GM19467 (cell line): ENCODE measurements at regions not wholly inside any gene's neighbourhood (a gene's known extent, or its start where the extent isn't known, plus 50 kb on each side); places are given as distances from the start of the nearest gene placed in this dataset.

Experiments
- ATAC-seq: cut with Tn5 transposase; IDR thresholded peaks from one replicate; pipeline ENCODE4 v1.9.1; 2021; ENCODE audit warnings: mild to moderate bottlenecking, moderate library complexity; ENCODE audit not compliant: unreplicated experiment

- no peak for ATAC-seq
Measured at GRCh38 chr4:156596706-156597329, 374.8 kb downstream of the PDGFC start.

DNA sequence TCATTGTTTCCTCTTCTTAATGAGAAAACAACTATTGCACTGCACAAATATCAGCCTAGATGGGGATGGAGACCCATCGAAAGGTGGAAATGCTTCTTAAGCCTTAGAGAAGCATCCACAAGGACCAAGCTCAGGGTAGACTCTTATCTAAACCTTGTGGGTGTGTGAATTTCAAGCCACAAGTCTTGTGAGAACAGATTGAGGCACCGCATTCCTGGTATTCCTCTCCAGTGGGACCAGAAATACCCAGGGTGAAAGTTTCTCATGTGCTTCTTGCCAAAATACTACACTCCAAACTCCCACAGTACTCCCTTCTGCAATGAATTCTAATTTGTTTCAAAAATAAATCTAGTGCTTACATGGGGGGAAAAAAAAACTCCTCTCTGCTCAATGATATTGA is 375.6 kb downstream of the PDGFC start:
- no peak for ATAC-seq

GRCh38 chr4:156595041-156595440 is 376.6 kb downstream of the PDGFC start:
- no peak for ATAC-seq

GRCh38 chr4:156594624-156595023 is 377.0 kb downstream of the PDGFC start:
- no peak for ATAC-seq

- no peak for ATAC-seq
Measured at GRCh38 chr4:156593464-156593863, 378.1 kb downstream of the PDGFC start.

- ATAC-seq = no peak
Measured at GRCh38 chr4:156591679-156592078, 379.9 kb downstream of the PDGFC start.

- ATAC-seq = no peak
Measured at GRCh38 chr4:156584100-156584499, 387.5 kb downstream of the PDGFC start.

DNA sequence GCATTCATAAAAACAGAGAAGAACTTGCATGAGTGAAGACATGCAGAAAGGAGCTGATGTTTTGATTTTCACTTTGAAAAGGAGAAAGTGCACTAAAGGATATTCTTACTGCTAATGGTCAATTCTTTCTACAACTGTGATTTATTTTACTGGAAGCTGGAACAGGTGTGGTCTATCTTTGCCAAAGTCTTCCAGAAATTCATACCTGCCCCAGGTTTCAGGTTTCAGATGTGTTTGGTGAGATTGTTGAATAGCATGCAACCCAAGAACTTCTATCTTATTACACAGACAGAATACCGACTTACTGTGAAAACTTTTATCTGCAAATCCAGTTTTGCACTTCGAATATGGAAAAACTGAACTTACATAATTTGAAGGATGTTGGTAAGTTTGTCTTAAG is 388.3 kb downstream of the PDGFC start:
- ATAC-seq = no peak

GRCh38 chr4:156581282-156582063 is 390.1 kb downstream of the PDGFC start:
- no peak for ATAC-seq

DNA sequence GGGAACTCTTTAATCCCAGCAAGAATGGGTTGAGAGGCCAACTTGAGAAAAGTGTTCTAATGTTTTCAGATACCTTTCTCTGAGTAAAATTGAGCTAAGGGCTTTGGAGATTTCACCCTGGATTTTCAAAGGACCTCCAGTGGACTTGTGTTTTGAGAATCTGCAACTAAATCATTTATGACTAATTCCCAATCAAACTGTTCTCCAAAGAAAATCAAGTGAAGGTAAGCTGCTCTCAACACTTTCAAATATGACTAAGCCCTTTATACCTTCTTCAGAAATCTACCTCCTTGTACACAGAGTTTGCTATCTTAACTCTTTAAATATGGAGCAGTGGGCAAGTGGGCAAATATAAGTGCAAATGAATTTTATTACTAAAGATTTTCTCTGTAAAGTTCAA is 392.9 kb downstream of the PDGFC start:
- ATAC-seq = no peak

- ATAC-seq = no peak
Measured at GRCh38 chr4:156578005-156578404, 393.6 kb downstream of the PDGFC start.

- ATAC-seq = no peak
Measured at GRCh38 chr4:156576946-156577345, 394.7 kb downstream of the PDGFC start.

- no peak for ATAC-seq
Measured at GRCh38 chr4:156575430-156576073, 396.0 kb downstream of the PDGFC start.

- no peak for ATAC-seq
Measured at GRCh38 chr4:156571146-156571545, 400.5 kb downstream of the PDGFC start.

GRCh38 chr4:156569535-156569934 is 402.1 kb downstream of the PDGFC start:
- ATAC-seq = no peak

- ATAC-seq = no peak
Measured at GRCh38 chr4:156568484-156568883, 403.1 kb downstream of the PDGFC start.

- ATAC-seq = no peak
Measured at GRCh38 chr4:156568041-156568440, 403.6 kb downstream of the PDGFC start.

DNA sequence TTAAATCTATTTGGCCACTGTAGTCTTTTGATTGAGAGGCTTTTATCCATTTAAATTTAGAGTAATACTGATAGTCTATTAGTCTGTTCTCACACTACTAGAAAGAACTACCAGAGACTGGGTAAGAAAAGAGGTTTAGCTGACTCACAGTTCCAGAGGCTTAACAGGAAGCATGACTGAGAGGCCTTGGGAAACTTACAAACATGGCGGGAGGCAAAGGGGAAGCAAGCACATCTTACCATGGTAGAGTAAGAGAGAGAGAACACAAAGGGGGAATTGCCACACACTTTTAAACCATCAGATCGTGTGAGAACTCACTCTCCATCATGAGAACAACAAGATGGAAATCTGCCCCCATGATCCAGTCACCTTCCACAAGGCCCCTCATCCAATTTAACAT is 410.9 kb downstream of the PDGFC start:
- no peak for ATAC-seq

DNA sequence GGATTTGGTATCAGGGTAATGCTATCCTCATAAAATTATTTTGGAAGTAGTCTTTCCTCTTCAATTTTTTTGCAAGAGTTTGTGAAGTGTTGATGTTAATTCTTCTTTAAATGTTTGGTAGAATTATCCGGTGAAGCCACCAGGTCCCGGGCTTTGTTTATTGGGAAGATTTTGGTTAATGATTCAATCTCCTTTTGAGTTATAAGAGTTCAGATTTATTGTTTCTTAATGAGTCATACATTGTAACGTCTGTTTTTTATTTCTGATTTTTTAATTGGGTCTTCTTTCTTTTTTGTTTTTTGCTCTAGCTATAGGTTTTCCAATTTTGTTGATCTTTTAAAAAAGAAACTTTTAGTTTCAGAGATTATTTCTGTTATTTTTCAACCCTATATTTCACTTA is 412.3 kb downstream of the PDGFC start:
- no peak for ATAC-seq

GRCh38 chr4:156558373-156559025 is 413.1 kb downstream of the PDGFC start:
- no peak for ATAC-seq

DNA sequence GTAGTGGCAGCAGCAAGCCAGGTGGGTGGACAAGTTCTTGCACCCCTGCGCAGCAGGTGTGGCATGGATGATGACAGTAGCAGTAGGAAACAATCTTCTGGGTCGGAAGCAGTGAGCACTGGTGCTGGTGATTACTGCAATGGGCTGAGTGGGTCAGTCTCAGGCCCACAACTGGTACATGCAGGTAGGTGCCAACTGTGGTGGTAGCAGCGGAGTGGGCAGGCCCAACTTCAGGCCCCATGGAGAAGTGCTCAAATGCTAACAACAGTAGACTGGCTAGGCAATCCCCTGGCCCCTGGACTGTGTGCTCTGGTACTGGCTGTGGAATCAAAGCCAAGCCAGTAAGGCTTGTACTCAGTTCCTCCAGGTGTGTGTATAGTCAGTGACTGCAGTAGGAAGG is 413.7 kb downstream of the PDGFC start:
- ATAC-seq = no peak

DNA sequence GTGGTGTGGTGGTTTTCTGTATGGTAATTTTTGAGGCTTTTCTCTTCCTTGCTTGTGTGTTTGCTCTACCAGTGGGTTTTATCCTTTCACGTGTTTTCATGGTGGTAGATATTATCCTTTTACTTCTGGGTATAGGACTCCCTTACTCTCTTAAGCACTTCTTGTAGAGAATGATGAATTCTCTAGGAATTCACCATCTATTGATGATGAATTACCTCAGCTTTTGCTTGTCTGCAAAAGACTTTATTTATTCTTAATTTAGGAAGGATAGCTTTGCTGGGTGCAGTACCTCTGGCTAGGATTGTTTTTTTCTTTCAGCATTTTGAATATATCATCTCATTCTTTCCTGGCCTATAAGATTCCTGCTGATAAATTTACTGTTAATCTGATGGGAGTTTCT is 415.3 kb downstream of the PDGFC start:
- no peak for ATAC-seq
